GM18909 (cell line): ENCODE measurements at regions not wholly inside any gene's neighbourhood (a gene's known extent, or its start where the extent isn't known, plus 50 kb on each side); places are given as distances from the start of the nearest gene placed in this dataset.

Experiments
- ATAC-seq: cut with Tn5 transposase; IDR thresholded peaks from one replicate; pipeline ENCODE4 v1.9.1; 2021; ENCODE audit warnings: mild to moderate bottlenecking; ENCODE audit not compliant: unreplicated experiment, poor library complexity

GRCh38 chr9:80025796-80026520, 454.2 kb downstream of the TLE4 start:
- ATAC-seq, result no peak

GRCh38 chr9:80025131-80025530, 453.4 kb downstream of the TLE4 start:
- no peak for ATAC-seq

- no peak for ATAC-seq
Observed at GRCh38 chr9:80020530-80020929, 448.8 kb downstream of the TLE4 start.

- no peak for ATAC-seq
Observed at GRCh38 chr9:80020056-80020455, 448.3 kb downstream of the TLE4 start.

GRCh38 chr9:80013891-80014290, 442.1 kb downstream of the TLE4 start:
- no peak for ATAC-seq

- ATAC-seq, result no peak
Observed at GRCh38 chr9:80012557-80013330, 441.0 kb downstream of the TLE4 start.

GRCh38 chr9:80009204-80009603, 437.4 kb downstream of the TLE4 start:
- ATAC-seq, result no peak

- ATAC-seq, result no peak
Observed at GRCh38 chr9:80004714-80005113, 432.9 kb downstream of the TLE4 start.

GRCh38 chr9:79990536-79990935, 418.8 kb downstream of the TLE4 start:
- no peak for ATAC-seq

GRCh38 chr9:79989079-79989478, 417.3 kb downstream of the TLE4 start:
- ATAC-seq, result no peak

GRCh38 chr9:79988126-79988525, 416.4 kb downstream of the TLE4 start:
- no peak for ATAC-seq

- ATAC-seq, result no peak
Observed at GRCh38 chr9:79986437-79986836, 414.7 kb downstream of the TLE4 start.

- no peak for ATAC-seq
Observed at GRCh38 chr9:79985772-79986171, 414.0 kb downstream of the TLE4 start.

- ATAC-seq, result no peak
Observed at GRCh38 chr9:79985264-79985663, 413.5 kb downstream of the TLE4 start.

GRCh38 chr9:79984429-79985067, 412.8 kb downstream of the TLE4 start:
- ATAC-seq, result no peak

- ATAC-seq, result no peak
Observed at GRCh38 chr9:79980432-79980831, 408.7 kb downstream of the TLE4 start.

- ATAC-seq, result no peak
Observed at GRCh38 chr9:79977510-79978197, 405.9 kb downstream of the TLE4 start.

GRCh38 chr9:79977074-79977435, 405.3 kb downstream of the TLE4 start:
- ATAC-seq, result no peak

- no peak for ATAC-seq
Observed at GRCh38 chr9:79976257-79977073, 404.7 kb downstream of the TLE4 start.

- no peak for ATAC-seq
Observed at GRCh38 chr9:79975621-79976256, 404.0 kb downstream of the TLE4 start.
